GM21515 (cell line): ENCODE measurements at regions not wholly inside any gene's neighbourhood (a gene's known extent, or its start where the extent isn't known, plus 50 kb on each side); places are given as distances from the start of the nearest gene placed in this dataset.
"Not testable (repeated sequence)": the region's sequence is repeated elsewhere in the genome, so short reads cannot be mapped to it uniquely, and the experiment has no call there.

Experiments
- ATAC-seq: cut with Tn5 transposase; IDR thresholded peaks from one replicate; pipeline ENCODE4 v1.9.1; 2021; ENCODE audit not compliant: unreplicated experiment

DNA sequence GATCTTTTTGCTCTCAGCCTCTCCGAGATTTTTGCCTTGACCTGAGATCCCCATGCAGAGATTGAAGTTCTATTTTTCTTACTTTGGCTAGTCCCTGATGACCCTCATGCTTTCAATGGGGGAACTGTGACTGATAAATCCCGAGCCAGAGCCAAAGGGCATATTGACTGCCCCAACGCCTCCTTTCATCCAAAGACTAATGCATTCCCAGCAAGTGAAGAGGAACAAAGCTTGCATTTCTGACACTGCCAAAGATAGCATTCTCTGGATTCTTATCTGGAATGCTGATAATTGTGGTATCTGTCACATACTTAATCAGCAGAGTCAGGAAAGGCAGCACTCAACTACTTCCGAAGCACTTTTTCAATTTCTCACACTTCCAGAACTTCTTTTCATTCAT is 152.3 kb upstream of the EGLN3 start:
- ATAC-seq: no peak

DNA sequence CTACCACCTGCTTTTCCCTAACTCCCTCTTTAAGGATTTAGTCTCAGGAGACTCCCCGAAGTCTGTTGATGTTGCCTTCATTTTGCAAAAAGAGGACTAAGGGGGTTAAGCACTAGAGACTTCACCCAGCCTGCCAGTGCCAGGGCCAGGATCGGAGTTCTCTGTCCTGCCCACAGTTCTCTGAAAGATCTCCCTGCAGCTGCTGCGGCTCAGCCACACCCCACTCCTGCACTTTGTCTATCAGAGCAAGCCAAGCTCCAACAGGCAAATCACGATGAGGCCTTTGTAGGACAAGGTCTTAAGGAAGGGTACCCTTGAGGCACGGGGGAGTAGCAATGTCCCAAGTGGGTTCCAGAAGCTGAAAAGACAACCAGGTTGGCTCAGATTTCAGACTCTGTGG is 148.8 kb upstream of the EGLN3 start:
- no peak for ATAC-seq

- ATAC-seq: no peak
Observed at GRCh38 chr14:34098985-34099349, 148.1 kb upstream of the EGLN3 start.

DNA sequence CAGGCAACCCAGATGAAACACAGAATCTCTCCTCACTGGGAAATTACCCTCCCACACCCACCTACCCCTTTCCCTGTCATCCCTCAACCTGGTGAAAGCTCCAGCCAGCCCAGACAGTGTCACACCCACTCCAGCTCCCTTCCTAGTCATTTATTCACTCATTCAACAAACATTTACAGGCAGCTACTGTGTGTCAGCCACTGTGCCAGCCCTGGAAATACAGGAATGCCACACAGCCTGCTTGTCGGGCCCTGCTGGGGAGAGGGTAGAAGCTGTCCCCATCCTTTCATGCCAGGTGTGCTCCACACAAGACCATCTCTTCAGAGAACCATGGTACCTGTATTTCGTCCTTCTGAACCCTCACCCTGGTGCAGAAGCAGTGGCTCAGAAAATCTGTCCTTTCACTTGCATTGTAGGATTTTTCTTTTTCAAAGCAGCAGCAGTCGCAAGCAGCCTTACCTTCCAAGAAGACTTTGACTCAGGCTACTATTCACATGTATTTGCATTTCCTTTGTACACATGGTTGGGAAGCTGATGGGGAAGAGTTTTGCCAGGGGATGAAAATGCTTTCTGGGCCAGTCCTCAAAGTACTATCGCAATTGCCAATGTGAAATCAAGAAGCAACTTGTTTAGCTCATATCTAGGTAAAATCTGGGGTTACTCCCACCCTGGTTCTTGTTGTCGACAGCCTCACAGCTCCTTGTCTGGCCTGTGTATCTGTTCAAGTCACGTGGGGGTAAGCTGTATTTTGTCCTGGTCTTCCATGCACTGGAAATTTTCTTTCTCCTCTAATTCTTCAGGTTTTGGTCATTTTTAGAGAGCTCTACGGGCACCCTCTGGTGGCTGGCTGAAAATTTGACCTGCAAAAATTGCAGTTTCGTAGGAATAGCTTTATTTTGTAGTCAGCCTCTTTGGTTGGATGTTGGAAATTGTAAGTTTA is 147.4 kb upstream of the EGLN3 start:
- ATAC-seq: no peak

DNA sequence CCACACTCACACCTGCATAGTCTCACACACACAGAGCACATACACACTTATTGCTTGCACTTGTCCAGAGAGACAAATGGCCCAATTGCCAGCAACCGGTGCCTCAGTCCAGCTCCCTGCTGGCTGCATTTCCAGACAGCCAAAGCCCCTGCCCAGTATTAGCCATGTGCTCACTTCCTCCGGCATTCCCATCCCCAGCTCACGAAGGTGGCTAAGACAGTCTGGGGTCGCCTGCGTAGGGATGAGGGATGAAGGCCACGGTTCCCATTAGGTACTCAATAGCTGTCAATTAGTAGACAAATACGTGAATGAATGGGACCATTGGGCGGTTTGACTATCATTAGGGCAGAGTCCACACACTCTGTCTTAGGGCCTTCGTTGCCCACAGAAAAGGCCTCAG is 146.8 kb upstream of the EGLN3 start:
- ATAC-seq: no peak

- ATAC-seq: no peak
Observed at GRCh38 chr14:34094384-34094783, 143.5 kb upstream of the EGLN3 start.

GRCh38 chr14:34093883-34094282 is 143.0 kb upstream of the EGLN3 start:
- ATAC-seq: no peak

GRCh38 chr14:34090451-34090850 is 139.6 kb upstream of the EGLN3 start:
- ATAC-seq: no peak

GRCh38 chr14:34088914-34089313 is 138.0 kb upstream of the EGLN3 start:
- ATAC-seq: no peak

DNA sequence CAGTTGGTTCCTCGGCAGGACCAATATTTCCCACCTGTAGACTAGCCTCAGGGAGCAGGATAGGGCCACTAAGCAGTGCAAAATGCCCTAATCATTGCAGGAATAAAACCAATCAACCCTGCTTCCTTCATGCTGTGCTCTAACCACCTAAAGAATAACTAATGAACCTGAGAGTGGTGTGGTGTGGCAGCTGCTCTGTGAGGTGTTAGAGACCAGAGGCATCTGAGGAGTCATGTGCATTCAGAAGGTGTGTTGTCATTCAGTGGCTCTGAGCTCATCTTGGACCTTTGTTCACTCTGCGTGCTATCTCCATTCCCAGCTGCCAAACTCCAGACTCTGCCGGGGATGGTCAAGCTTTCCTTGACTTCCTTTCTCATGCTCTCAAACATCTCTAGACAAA is 136.7 kb upstream of the EGLN3 start:
- no peak for ATAC-seq

GRCh38 chr14:34086223-34086757 is 135.4 kb upstream of the EGLN3 start:
- no peak for ATAC-seq

- no peak for ATAC-seq
Observed at GRCh38 chr14:34085695-34086094, 134.8 kb upstream of the EGLN3 start.

GRCh38 chr14:34081576-34082136 is 130.8 kb upstream of the EGLN3 start:
- ATAC-seq: no peak

- ATAC-seq: no peak
Observed at GRCh38 chr14:34081101-34081575, 130.3 kb upstream of the EGLN3 start.

DNA sequence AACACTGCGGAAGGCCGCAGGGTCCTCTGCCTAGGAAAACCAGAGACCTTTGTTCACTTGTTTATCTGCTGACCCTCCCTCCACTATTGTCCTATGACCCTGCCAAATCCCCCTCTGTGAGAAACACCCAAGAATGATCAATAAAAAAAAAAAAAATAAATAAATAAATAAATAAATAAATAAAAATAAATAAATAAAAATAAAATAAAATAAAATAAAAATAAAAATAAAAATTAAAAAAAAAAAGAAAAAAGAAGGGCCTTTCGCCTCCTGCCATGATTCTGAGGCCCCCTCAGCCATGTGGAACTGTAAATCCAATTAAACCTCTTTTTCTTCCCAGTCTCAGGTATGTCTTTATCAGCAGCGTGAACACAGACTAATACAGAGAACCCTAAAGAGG is 128.8 kb upstream of the EGLN3 start:
- not testable (repeated sequence) for ATAC-seq

GRCh38 chr14:34078117-34078743 is 127.4 kb upstream of the EGLN3 start:
- ATAC-seq: no peak

DNA sequence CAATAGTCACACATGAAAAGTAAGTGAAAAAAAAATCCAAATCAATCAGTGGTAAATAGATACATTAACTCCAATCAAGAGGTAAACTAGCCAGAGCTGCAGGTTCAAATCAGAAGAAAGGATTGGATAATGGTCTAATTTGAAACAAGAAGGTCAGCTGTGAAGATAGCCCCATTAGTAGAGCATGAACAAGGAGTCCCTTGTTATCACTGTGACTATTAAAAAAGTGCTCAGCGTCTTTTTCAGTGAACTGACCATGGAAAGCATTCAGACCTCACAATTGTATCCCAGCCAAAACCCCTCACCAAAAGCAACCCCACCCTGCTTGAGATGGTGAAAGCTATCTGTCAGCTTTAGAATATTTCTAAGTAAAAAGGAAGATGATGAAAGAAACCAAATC is 125.0 kb upstream of the EGLN3 start:
- no peak for ATAC-seq

- no peak for ATAC-seq
Observed at GRCh38 chr14:34075042-34075744, 124.3 kb upstream of the EGLN3 start.

GRCh38 chr14:34072921-34073320 is 122.0 kb upstream of the EGLN3 start:
- ATAC-seq: no peak

- ATAC-seq: no peak
Observed at GRCh38 chr14:34072401-34072800, 121.5 kb upstream of the EGLN3 start.

- no peak for ATAC-seq
Observed at GRCh38 chr14:34070917-34071407, 120.1 kb upstream of the EGLN3 start.
